Transverse colon (tissue), 4 donors: ENCODE measurements at regions not wholly inside any gene's neighbourhood (a gene's known extent, or its start where the extent isn't known, plus 50 kb on each side); places are given as distances from the start of the nearest gene placed in this dataset.

Source experiments
- DNase-seq: peaks from one replicate; pipeline ENCODE4 v3.0.0-alpha.2; 2019
- H3K27ac ChIP-seq, 4 donors: fragments of 200-600 bp; sonication (generic); 2 replicates each; pipeline ENCODE4 v1.5.1; 2016 to 2018; ENCODE audit warnings: inconsistent platforms in 4 of 4
- H3K27me3 ChIP-seq: fragments of 200-600 bp; sonication (generic); 2 replicates; pipeline ENCODE4 v1.5.1; 2017; ENCODE audit warnings: inconsistent platforms
- H3K36me3 ChIP-seq, 4 donors: fragments of 200-600 bp; sonication (generic); 2 replicates each; pipeline ENCODE4 v1.5.1; 2017 to 2019; ENCODE audit warnings: inconsistent platforms in 4 of 4
- H3K4me1 ChIP-seq, 4 donors: fragments of 200-600 bp; sonication (generic); 2 replicates each; pipeline ENCODE4 v1.5.1; 2017 to 2020; ENCODE audit warnings: inconsistent platforms in 4 of 4
- H3K4me3 ChIP-seq, 4 donors: fragments of 200-600 bp; sonication (generic); 1 replicate in 1 of 4; 2 replicates in 3 of 4; pipeline versions ENCODE4 v1.5.1 to v1.6.1; 2017 to 2019; ENCODE audit warnings: inconsistent platforms in 4 of 4
- H3K9me3 ChIP-seq, 2 donors: fragments of 200-600 bp; sonication (generic); 2 replicates each; pipeline ENCODE4 v1.5.1; 2017 to 2019; ENCODE audit warnings: inconsistent platforms in 2 of 2
- CTCF ChIP-seq, 5 experiments: fragments of 200-600 bp in 3 of 5; fragments of 450-650 bp in 2 of 5; sonication (generic) in 3 of 5; IDR thresholded peaks; 1 replicate in 2 of 5; 2 replicates in 3 of 5; pipeline ENCODE4 v1.5.1; 2016 to 2017; ENCODE audit warnings: antibody characterized with exemption in 5 of 5, inconsistent platforms in 3 of 5, mild to moderate bottlenecking in 2 of 5, moderate library complexity in 1 of 5
- EP300 ChIP-seq: sonication (generic); formaldehyde crosslinking; IDR thresholded peaks from one replicate; pipeline ENCODE4 v1.6.1; 2017; ENCODE audit warnings: antibody characterized with exemption, low read depth
- POLR2A ChIP-seq: fragments of 450-650 bp; IDR thresholded peaks from one replicate; pipeline ENCODE4 v1.6.1; 2016; ENCODE audit warnings: antibody characterized with exemption, mild to moderate bottlenecking, moderate library complexity
- POLR2AphosphoS5 ChIP-seq, 3 donors: sonication (generic); formaldehyde crosslinking; IDR thresholded peaks; one replicate each; pipeline ENCODE4 v1.6.1; 2016; ENCODE audit warnings: antibody characterized with exemption in 3 of 3
- WGBS, 2 donors: methylation state at CpG; one replicate each; pipeline ENCODE4 v1.1.5; 2018; ENCODE audit warnings: low coverage in 1 of 2; 5-methylcytosine and 5-hydroxymethylcytosine counted together
- in situ Hi-C, 4 donors: fragments of 200-750 bp; cut with MboI; loops; one replicate each; pipeline versions ENCODE4 v1.15.0 to v1.15.1; 2017; ENCODE audit warnings: low sequenced_read_pairs in 3 of 4, low pct_ligation_motif_present in 1 of 4, low pct_unique_long_range_greater_than_20kb in 1 of 4
- intact Hi-C: fragments of 100-400 bp; cut with DNase I; formaldehyde crosslinking; loops from one replicate; pipeline ENCODE4 v1.15.1; 2023; ENCODE audit warnings: low total_unique reads

GRCh38 chr20:60297649-60298048, 339.4 kb downstream of the CDH26 start:
- H3K4me3 ChIP-seq: no peak overlapping the region
- intact Hi-C loops: no loop called here
- no peaks in the 10 kb centered on the region for H3K36me3 ChIP-seq
- in situ Hi-C loops: no loop called here
- 67 to 69% methylated on average over 1 to 9 of the region's 9 CpGs for WGBS, 2 donors
- H3K9me3 ChIP-seq: no peaks in the 10 kb centered on the region
- no peak overlapping the region for H3K27ac ChIP-seq
- DNase-seq: no peak
- peaks cover 0 to 4% (median 0%) of the 10 kb centered on the region in 4 donors for H3K4me1 ChIP-seq
- no peaks in the 10 kb centered on the region for H3K27me3 ChIP-seq
- TF ChIP-seq CTCF (IDR thresholded peaks at IDR 0.05) (no peak), POLR2AphosphoS5 (IDR thresholded peaks at IDR 0.05) (no peak), POLR2A (no peak), EP300 (no peak)

GRCh38 chr20:60298647-60299046, 340.4 kb downstream of the CDH26 start:
- Histone ChIP-seq H3K27ac (no peak overlapping the region), H3K4me3 (no peak overlapping the region), H3K36me3 (no peaks in the 10 kb centered on the region), H3K9me3 (no peaks in the 10 kb centered on the region), H3K4me1 (peaks cover 0 to 4% (median 0%) of the 10 kb centered on the region in 4 donors), H3K27me3 (no peaks in the 10 kb centered on the region)
- 74% methylated on average over 5 of the region's 5 CpGs; no CpG with 5 or more reads in 1 of the 2 donors for WGBS, 2 donors
- TF ChIP-seq EP300: no peak
- no peak for TF ChIP-seq POLR2AphosphoS5 (IDR thresholded peaks at IDR 0.05)
- no peak for TF ChIP-seq CTCF (IDR thresholded peaks at IDR 0.05)
- TF ChIP-seq POLR2A: no peak
- no peak for DNase-seq
- in situ Hi-C loops (no loop called here), intact Hi-C loops (no loop called here)

GRCh38 chr20:60299951-60300350, 341.7 kb downstream of the CDH26 start:
- in situ Hi-C loops (no loop called here), intact Hi-C loops (no loop called here)
- Histone ChIP-seq H3K4me3 (no peak overlapping the region), H3K36me3 (no peaks in the 10 kb centered on the region), H3K9me3 (no peaks in the 10 kb centered on the region), H3K27ac (no peak overlapping the region), H3K4me1 (peaks cover 0 to 4% (median 0%) of the 10 kb centered on the region in 4 donors), H3K27me3 (no peaks in the 10 kb centered on the region)
- 46 to 64% methylated on average over 3 to 12 of the region's 12 CpGs for WGBS, 2 donors
- DNase-seq: no peak
- TF ChIP-seq EP300 (no peak), POLR2AphosphoS5 (IDR thresholded peaks at IDR 0.05) (no peak), POLR2A (no peak), CTCF (IDR thresholded peaks at IDR 0.05) (no peak)

GRCh38 chr20:60300374-60300773, 342.2 kb downstream of the CDH26 start:
- H3K4me1 ChIP-seq: peaks cover 0 to 4% (median 0%) of the 10 kb centered on the region in 4 donors
- no peak for DNase-seq
- 32 to 42% methylated on average over 3 of the region's 3 CpGs for WGBS, 2 donors
- intact Hi-C loops (no loop called here), in situ Hi-C loops (no loop called here)
- no peak overlapping the region for H3K4me3 ChIP-seq
- no peak for TF ChIP-seq POLR2A
- TF ChIP-seq POLR2AphosphoS5 (IDR thresholded peaks at IDR 0.05): no peak
- TF ChIP-seq CTCF (IDR thresholded peaks at IDR 0.05): no peak
- H3K36me3 ChIP-seq: no peaks in the 10 kb centered on the region
- no peaks in the 10 kb centered on the region for H3K9me3 ChIP-seq
- no peak overlapping the region for H3K27ac ChIP-seq
- no peaks in the 10 kb centered on the region for H3K27me3 ChIP-seq
